Gastroesophageal sphincter (tissue), 3 donors: ENCODE measurements at regions not wholly inside any gene's neighbourhood (a gene's known extent, or its start where the extent isn't known, plus 50 kb on each side); places are given as distances from the start of the nearest gene placed in this dataset.

ENCODE experiments used
- EP300 ChIP-seq: sonication (generic); formaldehyde crosslinking; IDR thresholded peaks from one replicate; pipeline ENCODE4 v1.6.1; 2017; ENCODE audit warnings: antibody characterized with exemption, mild to moderate bottlenecking
- POLR2A ChIP-seq, 2 donors: fragments of 450-650 bp; IDR thresholded peaks; one replicate each; pipeline ENCODE4 v1.6.1; 2017; ENCODE audit warnings: antibody characterized with exemption in 2 of 2, mild to moderate bottlenecking in 2 of 2, moderate library complexity in 1 of 2
- POLR2AphosphoS5 ChIP-seq: sonication (generic); formaldehyde crosslinking; IDR thresholded peaks from one replicate; pipeline ENCODE4 v1.6.1; 2017; ENCODE audit warnings: antibody characterized with exemption
- TF ChIP-seq, protein P1 (sequence below), 4 experiments: fragments of 200-600 bp in 2 of 4; fragments of 450-650 bp in 2 of 4; sonication (generic) in 1 of 4; IDR thresholded peaks; one replicate each; pipeline ENCODE4 v1.5.1; 2017 to 2019; ENCODE audit warnings: antibody characterized with exemption in 4 of 4, mild to moderate bottlenecking in 2 of 4, moderate library complexity in 2 of 4

DNA sequence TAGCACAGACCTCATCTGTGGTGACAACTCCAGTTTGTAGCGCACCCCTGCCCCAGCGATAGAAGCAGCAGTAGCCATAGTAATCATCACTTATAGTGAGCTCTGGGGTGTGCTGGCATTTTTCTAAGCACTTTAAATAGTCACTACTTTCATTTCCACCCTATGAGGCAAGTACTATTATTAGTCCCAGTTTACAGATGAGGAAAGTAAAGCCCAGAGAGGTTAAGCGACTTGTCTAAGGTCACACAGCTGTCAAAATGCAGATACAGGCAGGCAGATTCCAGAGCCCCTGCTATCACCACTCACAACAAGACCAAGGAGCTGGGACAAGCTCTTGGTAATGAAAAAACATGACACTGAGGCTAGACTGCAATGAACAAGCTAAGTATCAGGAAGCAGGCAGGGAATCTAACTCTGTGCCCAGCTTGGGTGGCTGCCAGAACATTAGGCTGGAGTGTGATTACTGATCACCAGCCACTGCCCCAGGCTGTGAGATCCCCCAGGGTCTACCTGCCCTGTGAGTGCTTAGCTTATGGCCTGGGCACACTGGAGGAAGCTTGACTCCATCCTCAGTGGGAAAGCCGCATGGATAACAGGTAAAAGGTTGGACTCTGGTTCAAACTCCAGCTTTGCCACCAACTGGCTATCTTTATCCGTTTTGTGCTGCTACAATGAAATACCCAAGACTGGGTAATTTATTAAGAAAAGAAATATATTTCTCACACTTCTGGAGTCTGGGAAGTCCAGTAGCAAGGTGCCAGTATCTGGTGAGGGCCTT, 561.1 kb downstream of the MN1 start:
- no peak for TF ChIP-seq POLR2A (IDR thresholded peaks at IDR 0.05)
- no peak for TF ChIP-seq POLR2AphosphoS5
- TF ChIP-seq, protein P1, sequence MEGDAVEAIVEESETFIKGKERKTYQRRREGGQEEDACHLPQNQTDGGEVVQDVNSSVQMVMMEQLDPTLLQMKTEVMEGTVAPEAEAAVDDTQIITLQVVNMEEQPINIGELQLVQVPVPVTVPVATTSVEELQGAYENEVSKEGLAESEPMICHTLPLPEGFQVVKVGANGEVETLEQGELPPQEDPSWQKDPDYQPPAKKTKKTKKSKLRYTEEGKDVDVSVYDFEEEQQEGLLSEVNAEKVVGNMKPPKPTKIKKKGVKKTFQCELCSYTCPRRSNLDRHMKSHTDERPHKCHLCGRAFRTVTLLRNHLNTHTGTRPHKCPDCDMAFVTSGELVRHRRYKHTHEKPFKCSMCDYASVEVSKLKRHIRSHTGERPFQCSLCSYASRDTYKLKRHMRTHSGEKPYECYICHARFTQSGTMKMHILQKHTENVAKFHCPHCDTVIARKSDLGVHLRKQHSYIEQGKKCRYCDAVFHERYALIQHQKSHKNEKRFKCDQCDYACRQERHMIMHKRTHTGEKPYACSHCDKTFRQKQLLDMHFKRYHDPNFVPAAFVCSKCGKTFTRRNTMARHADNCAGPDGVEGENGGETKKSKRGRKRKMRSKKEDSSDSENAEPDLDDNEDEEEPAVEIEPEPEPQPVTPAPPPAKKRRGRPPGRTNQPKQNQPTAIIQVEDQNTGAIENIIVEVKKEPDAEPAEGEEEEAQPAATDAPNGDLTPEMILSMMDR (IDR thresholded peaks at IDR 0.05): no peak
- TF ChIP-seq EP300: no peak
